SK-N-MC (cell line): ENCODE measurements at regions not wholly inside any gene's neighbourhood (a gene's known extent, or its start where the extent isn't known, plus 50 kb on each side); places are given as distances from the start of the nearest gene placed in this dataset.

ENCODE experiments used
- DNase-seq: peaks from one replicate; pipeline ENCODE4 v3.0.0-alpha.2; 2011; ENCODE audit warnings: low read depth, low spot score
- H3K27ac ChIP-seq: fragments of 200-600 bp; sonication (generic); 2 replicates; pipeline ENCODE4 v1.5.1; 2016; ENCODE audit warnings: mixed run types
- H3K36me3 ChIP-seq: fragments of 200-600 bp; sonication (generic); 2 replicates; pipeline ENCODE4 v1.6.1; 2017; ENCODE audit warnings: antibody characterized with exemption, low read length, mixed read lengths; ENCODE audit not compliant: insufficient read depth
- H3K4me3 ChIP-seq: fragments of 200-600 bp; sonication (generic); 2 replicates; pipeline ENCODE4 v1.5.1; 2016
- H3K9ac ChIP-seq: fragments of 200-600 bp; sonication (generic); 2 replicates; pipeline ENCODE4 v1.8.0; 2017; ENCODE audit warnings: mixed run types, mixed read lengths; ENCODE audit not compliant: insufficient read length
- H3K9me3 ChIP-seq: fragments of 200-600 bp; sonication (generic); 2 replicates; pipeline ENCODE4 v1.6.1; 2017; ENCODE audit warnings: low read depth, mild to moderate bottlenecking, antibody characterized with exemption, low read length, moderate library complexity, mixed read lengths
- EZH2 ChIP-seq: fragments of 200-600 bp; sonication (generic); IDR thresholded peaks from one replicate; pipeline ENCODE4 v1.6.1; 2017; ENCODE audit warnings: antibody characterized with exemption
- FOXP2 ChIP-seq: optimal IDR thresholded peaks from 2 replicates; pipeline ENCODE3; 2011; ENCODE audit warnings: mild to moderate bottlenecking, moderate library complexity; ENCODE audit not compliant: insufficient read depth; ENCODE audit errors: extremely low read length, control extremely low read depth
- POLR2AphosphoS5 ChIP-seq: IDR thresholded peaks from 2 replicates; pipeline ENCODE4 v1.6.1; 2012; ENCODE audit warnings: mild to moderate bottlenecking, low read depth, low read length, borderline replicate concordance

DNA sequence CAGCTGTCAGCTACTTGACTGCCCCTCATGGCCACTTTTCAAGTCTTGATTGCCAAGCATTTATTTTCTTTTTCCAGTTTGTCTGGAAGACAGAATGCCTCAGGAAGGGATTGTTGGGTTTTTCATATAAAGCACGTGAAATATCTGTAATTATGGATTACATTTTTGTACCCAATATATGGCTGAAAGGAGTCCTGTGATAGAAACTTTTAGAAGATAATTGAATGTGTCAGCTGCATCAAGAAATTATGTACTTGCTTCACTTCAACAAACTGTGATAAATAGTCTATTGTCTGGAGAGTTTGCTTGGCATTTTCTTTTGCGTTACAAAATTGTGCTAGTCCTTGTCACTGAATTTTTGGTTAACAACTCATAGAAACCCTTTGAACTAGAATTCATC is 247.9 kb upstream of the SLCO3A1 start:
- H3K27ac ChIP-seq = no peak overlapping the region
- H3K36me3 ChIP-seq = no peaks in the 10 kb centered on the region
- H3K9ac ChIP-seq = no peak overlapping the region
- TF ChIP-seq POLR2AphosphoS5 (no peak), EZH2 (no peak), FOXP2 (no peak)
- DNase-seq = no peak
- no peak overlapping the region for H3K4me3 ChIP-seq
- no peaks in the 10 kb centered on the region for H3K9me3 ChIP-seq

DNA sequence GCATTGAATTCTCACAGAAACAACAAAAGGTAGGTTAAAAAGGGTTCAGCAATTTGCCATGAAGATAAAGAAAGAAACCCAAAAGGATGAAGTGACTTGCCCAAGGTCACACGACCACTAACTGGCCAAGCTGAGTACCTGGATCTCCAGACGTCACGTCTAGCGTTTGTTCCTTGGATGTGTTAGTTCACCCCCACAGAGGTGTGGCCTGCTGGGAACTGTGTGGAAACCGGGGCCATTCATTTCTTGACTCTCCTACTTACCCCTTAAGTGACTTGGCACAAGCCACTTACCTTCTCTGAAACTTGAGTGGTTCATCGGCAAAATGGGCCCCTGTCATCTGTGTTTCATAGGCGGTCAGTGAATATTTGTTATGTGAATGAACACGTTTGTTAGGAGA is 244.3 kb upstream of the SLCO3A1 start:
- DNase-seq = no peak
- Histone ChIP-seq H3K9me3 (no peaks in the 10 kb centered on the region), H3K9ac (no peak overlapping the region), H3K36me3 (no peaks in the 10 kb centered on the region), H3K4me3 (no peak overlapping the region), H3K27ac (no peak overlapping the region)
- TF ChIP-seq FOXP2 (no peak), EZH2 (no peak), POLR2AphosphoS5 (no peak)

DNA sequence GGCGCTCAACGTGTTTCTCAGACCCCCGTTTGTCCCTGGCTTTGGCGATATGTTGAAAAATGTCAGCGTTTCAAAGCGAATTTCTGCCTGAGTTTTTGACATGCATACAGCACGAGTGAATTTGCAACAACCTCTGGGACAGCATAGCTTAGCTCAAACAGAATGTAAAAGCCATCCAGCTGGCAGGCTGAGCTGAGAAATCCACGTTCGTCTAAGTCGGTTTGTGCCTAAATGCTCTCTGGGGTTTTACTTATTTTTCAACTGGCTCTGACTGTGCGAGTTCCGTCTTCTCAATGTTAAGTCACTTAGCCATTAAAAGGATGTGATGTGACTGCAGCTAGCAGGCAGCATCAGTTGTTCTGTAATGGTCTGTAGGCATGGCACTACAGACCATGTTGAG is 243.5 kb upstream of the SLCO3A1 start:
- no peaks in the 10 kb centered on the region for H3K9me3 ChIP-seq
- H3K27ac ChIP-seq = no peak overlapping the region
- no peaks in the 10 kb centered on the region for H3K36me3 ChIP-seq
- DNase-seq = no peak
- H3K4me3 ChIP-seq = no peak overlapping the region
- no peak for TF ChIP-seq FOXP2
- TF ChIP-seq EZH2 = no peak
- TF ChIP-seq POLR2AphosphoS5 = no peak
- no peak overlapping the region for H3K9ac ChIP-seq

DNA sequence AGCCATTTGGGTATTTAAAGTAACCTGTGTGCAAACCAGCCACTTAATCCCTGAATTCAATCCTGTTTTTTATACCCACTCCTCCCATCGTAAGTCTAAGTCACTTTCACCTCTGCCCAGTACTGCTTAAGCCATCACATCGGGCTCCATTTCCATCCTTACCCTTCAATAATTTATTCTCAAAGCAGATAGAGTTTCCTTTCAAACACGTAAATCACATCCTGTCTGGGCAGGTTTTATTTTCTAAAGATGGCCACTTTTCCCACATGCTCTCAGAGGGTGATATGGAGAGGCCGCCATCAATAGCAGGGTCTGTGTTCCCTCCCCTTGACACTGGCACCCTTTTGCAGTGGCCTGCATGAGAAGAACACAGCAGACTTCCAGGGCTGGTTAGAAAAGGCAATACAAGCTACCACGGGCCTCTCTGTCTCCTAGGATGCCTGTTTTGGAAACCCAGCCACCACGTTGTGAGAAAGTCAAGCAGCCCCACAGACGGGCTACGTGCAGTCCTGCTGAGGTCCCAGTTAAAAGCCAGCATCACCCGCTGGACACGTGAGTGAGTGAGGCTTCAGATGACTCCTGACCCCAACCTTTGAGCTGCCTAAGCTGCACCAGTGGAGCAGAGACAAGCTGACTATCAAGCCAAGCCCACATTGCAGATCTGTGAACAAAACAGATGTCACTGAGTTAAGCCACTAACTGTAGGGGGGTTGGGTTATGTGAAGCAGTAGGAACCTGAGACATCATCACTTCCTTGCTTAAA is 241.8 kb upstream of the SLCO3A1 start:
- TF ChIP-seq EZH2 = no peak
- TF ChIP-seq FOXP2 = no peak
- no peak for TF ChIP-seq POLR2AphosphoS5
- no peak overlapping the region for H3K4me3 ChIP-seq
- no peak overlapping the region for H3K27ac ChIP-seq
- H3K9me3 ChIP-seq = no peaks in the 10 kb centered on the region
- no peaks in the 10 kb centered on the region for H3K36me3 ChIP-seq
- no peak for DNase-seq
- H3K9ac ChIP-seq = no peak overlapping the region

DNA sequence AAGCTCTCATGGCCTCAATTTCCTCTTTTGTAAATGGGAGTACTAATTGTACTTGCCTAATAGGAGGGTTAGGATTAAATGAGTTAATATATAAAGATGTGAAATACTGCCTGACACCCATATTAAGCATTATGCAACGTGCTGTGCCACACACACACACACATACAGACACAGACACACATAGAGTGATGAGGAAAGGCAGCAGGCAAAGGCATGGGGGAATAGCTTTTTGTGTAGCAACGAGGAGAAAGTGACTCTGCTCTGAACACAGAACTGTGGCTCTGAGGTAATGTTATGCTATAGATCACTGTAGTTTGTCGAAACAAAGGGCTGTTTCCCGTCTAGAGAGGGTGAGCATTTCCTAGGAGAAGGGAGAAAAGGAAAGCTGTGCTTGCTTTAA is 233.3 kb upstream of the SLCO3A1 start:
- Histone ChIP-seq H3K36me3 (no peaks in the 10 kb centered on the region), H3K9me3 (no peaks in the 10 kb centered on the region), H3K27ac (no peak overlapping the region), H3K4me3 (no peak overlapping the region), H3K9ac (no peak overlapping the region)
- TF ChIP-seq FOXP2 (no peak), POLR2AphosphoS5 (no peak), EZH2 (no peak)
- DNase-seq = no peak

DNA sequence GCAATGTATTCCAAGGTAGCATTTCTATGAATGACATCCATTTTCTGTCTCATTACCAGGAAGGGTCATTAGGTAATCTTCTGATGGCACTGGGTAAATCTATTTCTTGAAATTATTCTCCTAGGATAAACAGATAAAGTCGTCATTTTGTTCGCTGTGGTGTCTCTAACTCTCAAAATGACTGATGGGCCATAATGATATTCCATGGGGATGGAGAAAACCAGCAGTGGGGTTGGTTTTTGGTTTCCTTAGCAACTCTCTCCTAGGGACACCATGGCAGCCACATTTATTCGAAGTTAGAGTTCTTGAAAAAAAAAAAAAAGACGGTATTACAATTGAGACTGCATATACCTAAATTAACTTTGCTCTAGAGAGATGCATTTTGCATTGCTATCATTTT is 231.3 kb upstream of the SLCO3A1 start:
- Histone ChIP-seq H3K9me3 (no peaks in the 10 kb centered on the region), H3K27ac (no peak overlapping the region), H3K9ac (no peak overlapping the region), H3K36me3 (no peaks in the 10 kb centered on the region), H3K4me3 (no peak overlapping the region)
- TF ChIP-seq EZH2 (no peak), POLR2AphosphoS5 (no peak), FOXP2 (no peak)
- DNase-seq = no peak

DNA sequence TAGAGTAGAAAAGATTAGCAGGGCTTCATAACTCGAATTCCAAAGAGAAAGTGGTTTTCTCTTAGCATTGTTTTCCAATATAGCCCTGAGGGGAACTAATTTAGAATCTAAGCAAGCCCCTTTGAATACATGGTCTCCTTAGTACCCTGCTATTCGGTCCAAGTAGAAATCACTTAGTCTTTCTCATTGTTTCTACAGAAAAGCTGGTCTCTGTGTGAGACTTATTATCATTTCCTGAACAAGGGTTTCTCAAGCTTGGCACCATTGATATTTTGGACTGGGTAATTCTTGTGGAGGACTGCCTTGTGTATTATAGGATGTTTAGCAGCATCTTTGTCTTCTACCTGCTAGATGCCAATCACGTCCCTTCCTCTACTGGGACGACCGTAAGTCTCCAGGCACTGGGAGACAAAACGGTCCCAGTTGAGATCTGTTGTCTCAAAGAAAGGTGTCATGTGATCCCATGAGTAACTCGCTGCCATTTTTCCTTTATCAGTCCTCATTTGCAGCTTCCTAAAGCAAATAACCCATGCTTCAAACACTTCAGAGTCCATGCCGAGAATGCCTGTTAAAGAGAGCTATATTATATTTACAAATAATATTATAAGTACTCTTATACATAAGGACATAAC is 230.7 kb upstream of the SLCO3A1 start:
- peak; percentile 2 for DNase-seq
- H3K36me3 ChIP-seq = no peaks in the 10 kb centered on the region
- TF ChIP-seq POLR2AphosphoS5 (no peak), FOXP2 (no peak), EZH2 (no peak)
- no peaks in the 10 kb centered on the region for H3K9me3 ChIP-seq
- H3K4me3 ChIP-seq = no peak overlapping the region
- H3K27ac ChIP-seq = no peak overlapping the region
- H3K9ac ChIP-seq = no peak overlapping the region

DNA sequence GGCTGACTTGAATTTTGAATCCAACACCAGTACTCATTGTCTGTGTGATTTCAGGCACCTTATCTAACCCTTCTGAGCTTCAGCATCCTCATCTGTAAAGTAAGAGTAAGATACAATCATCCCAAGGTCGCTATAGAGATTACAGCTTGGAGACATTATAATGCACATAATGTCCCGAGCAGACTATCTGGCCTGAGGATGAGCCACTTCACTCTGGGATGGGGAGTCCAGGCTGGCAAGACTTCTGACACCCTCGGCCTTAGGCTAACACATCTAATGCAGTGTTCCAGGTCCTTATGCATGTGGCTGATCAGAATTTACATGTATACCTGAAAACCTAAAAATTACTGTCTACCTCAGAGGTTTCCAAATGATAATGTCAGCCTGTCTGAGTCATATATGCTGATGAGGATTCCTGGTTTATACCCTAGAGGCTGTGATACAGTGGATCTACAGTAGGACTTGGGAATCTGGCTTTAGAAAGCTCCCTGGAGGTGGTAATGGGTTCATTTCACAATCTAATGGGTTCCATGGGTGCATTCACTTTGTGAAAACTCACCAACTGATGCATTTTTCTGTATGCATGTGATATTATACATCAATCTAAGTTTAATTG is 229.0 kb upstream of the SLCO3A1 start:
- H3K4me3 ChIP-seq = no peak overlapping the region
- H3K9ac ChIP-seq = no peak overlapping the region
- TF ChIP-seq POLR2AphosphoS5 (no peak), FOXP2 (no peak), EZH2 (no peak)

More for the DNA sequence above, 229.0 kb upstream of the SLCO3A1 start:
- Histone ChIP-seq H3K36me3 (no peaks in the 10 kb centered on the region), H3K27ac (no peak overlapping the region), H3K9me3 (no peaks in the 10 kb centered on the region)
- DNase-seq = no peak
